ENCODE measurements at regions not wholly inside any gene's neighbourhood (a gene's known extent, or its start where the extent isn't known, plus 50 kb on each side); places are given as distances from the start of the nearest gene placed in this dataset.

DNA sequence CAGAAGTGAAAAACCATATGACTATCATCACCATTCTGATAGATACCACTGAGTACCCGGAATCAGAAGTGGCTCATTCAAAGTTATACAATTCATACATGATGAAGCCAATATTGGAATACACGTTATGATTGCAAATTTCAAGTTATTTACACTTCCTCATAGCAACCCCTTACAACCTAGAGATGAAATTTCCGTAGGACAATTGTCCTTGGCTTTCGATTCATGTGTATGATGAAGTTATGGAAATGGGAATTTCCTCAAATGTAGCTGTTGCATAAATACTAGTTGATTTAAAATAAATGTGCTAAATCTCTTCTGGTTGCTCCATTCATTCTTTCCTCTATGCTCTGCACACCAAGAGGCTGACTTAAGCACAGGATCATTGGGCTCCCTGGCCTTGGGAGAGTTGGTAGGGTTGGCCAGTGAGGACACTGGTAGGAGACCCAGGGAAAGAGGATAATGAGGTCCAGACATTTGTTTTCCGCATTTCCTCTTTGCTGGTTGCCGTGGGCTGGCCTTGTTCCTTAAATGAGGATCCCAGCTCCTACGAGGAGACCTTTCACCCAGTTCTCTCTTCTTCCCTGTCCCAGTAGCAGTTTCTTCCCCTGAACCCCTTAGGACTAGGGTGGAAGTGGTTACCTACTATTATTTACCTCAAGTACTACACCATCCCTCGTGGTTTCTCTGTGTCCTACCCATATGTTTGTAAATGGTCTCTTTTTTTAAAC is 90.3 kb downstream of the ZNF474 start:
- DNase-seq (no peak), ATAC-seq (ENCODE audit: low read depth) (no peak)
- no peaks in the 10 kb centered on the region for H3K4me1 Mint-ChIP-seq
- no peaks in the 10 kb centered on the region for H3K79me2 ChIP-seq (ENCODE audit: control insufficient read depth, insufficient read depth, low read length)
- no peak overlapping the region for H3K4me2 ChIP-seq (replicated peaks; ENCODE audit: low read depth, low read length, poor library complexity, severe bottlenecking)
- ChIA-PET CTCF (interaction anchor here (0.5 kb wide), 1 partner anchor 17 kb away, joined by 3 read pairs; no protein-coding TSS in a partner anchor), POLR2A (no interaction called here)
- H3K9me3 ChIP-seq (ENCODE audit: control extremely low read depth in 1 of 3, control insufficient read depth in 2 of 3, insufficient read depth in 1 of 3, low read length in 2 of 3): peaks cover 0 to 9% (median 0%) of the 10 kb centered on the region in 3 donors
- no peaks in the 10 kb centered on the region for H3K27me3 ChIP-seq (replicated peaks in 1 of 4; ENCODE audit: control extremely low read depth in 1 of 4, control insufficient read depth in 3 of 4, insufficient read depth in 4 of 4, low read length in 3 of 4)
- H2AFZ ChIP-seq (ENCODE audit: insufficient read depth, low read depth, low read length, poor library complexity, severe bottlenecking): no peak overlapping the region
- no peak overlapping the region for H3K4me3 ChIP-seq (ENCODE audit: control extremely low read depth in 1 of 5, extremely low read depth in 1 of 5, insufficient read depth in 1 of 5, low read depth in 2 of 5, low read length in 4 of 5)
- intact Hi-C loops (cut with micrococcal nuclease): no loop called here
- H3K4me3 Mint-ChIP-seq: no peak overlapping the region
- no peak overlapping the region for H3K27ac Mint-ChIP-seq
- no peaks in the 10 kb centered on the region for H3K9me3 Mint-ChIP-seq (ENCODE audit: insufficient read depth)
- WGBS (ENCODE audit: insufficient coverage): no CpG with 5 or more reads among the region's 8 CpGs
- H4K20me1 ChIP-seq (ENCODE audit: control insufficient read depth, insufficient read depth, low read length, poor library complexity, severe bottlenecking): no peaks in the 10 kb centered on the region
- H3K36me3 ChIP-seq (replicated peaks in 1 of 2; ENCODE audit: control extremely low read depth in 1 of 2, control insufficient read depth in 1 of 2, extremely low read depth in 1 of 2, insufficient read depth in 2 of 2, low read length in 1 of 2): no peaks in the 10 kb centered on the region
- H3K9ac ChIP-seq (ENCODE audit: low read length): no peak overlapping the region
- no peak overlapping the region for H3K27ac ChIP-seq (ENCODE audit: low read length in 2 of 2)
- TF ChIP-seq EZH2 (IDR thresholded peaks at IDR 0.05; ENCODE audit: borderline replicate concordance, insufficient read depth, low read depth, low read length, poor library complexity, severe bottlenecking): no peak
- TF ChIP-seq, protein P1, sequence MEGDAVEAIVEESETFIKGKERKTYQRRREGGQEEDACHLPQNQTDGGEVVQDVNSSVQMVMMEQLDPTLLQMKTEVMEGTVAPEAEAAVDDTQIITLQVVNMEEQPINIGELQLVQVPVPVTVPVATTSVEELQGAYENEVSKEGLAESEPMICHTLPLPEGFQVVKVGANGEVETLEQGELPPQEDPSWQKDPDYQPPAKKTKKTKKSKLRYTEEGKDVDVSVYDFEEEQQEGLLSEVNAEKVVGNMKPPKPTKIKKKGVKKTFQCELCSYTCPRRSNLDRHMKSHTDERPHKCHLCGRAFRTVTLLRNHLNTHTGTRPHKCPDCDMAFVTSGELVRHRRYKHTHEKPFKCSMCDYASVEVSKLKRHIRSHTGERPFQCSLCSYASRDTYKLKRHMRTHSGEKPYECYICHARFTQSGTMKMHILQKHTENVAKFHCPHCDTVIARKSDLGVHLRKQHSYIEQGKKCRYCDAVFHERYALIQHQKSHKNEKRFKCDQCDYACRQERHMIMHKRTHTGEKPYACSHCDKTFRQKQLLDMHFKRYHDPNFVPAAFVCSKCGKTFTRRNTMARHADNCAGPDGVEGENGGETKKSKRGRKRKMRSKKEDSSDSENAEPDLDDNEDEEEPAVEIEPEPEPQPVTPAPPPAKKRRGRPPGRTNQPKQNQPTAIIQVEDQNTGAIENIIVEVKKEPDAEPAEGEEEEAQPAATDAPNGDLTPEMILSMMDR (IDR thresholded peaks at IDR 0.05): no peak
- no peaks in the 10 kb centered on the region for H3K4me1 ChIP-seq (ENCODE audit: control insufficient read depth in 2 of 2, insufficient read depth in 2 of 2, low read length in 2 of 2)
- peaks cover 10% of the 10 kb centered on the region for H3K27me3 Mint-ChIP-seq

DNA sequence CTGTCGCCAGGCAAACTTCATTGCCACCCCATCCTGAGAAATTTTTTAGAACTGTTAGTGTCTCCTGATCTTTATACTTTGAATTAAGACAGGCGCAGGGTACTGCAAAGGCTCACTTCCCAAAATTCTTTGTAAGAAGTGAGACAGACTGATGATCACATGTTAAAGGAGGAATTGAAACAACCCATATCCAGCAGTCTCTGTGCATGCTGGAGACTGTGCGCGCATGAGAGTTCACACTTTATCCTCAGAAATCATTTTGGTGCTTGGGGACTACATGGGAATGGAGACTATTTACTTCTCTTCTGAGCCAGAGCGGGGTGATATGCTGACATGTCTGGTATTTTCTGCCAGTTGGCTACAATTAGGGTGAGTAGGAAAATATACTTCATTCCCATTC is 91.2 kb downstream of the ZNF474 start:
- H3K27me3 ChIP-seq (replicated peaks in 1 of 4; ENCODE audit: control extremely low read depth in 1 of 4, control insufficient read depth in 3 of 4, insufficient read depth in 4 of 4, low read length in 3 of 4): no peaks in the 10 kb centered on the region
- TF ChIP-seq, protein P1 (IDR thresholded peaks at IDR 0.05): no peak
- TF ChIP-seq EZH2 (IDR thresholded peaks at IDR 0.05; ENCODE audit: borderline replicate concordance, insufficient read depth, low read depth, low read length, poor library complexity, severe bottlenecking): no peak
- no peaks in the 10 kb centered on the region for H3K79me2 ChIP-seq (ENCODE audit: control insufficient read depth, insufficient read depth, low read length)
- Mint-ChIP-seq H3K4me1 (no peaks in the 10 kb centered on the region), H3K27me3 (peaks cover 10% of the 10 kb centered on the region), H3K27ac (no peak overlapping the region), H3K4me3 (no peak overlapping the region), H3K9me3 (ENCODE audit: insufficient read depth) (no peaks in the 10 kb centered on the region)
- WGBS (ENCODE audit: insufficient coverage): 100% methylated on average over 1 of the region's 5 CpGs
- no peak overlapping the region for H3K9ac ChIP-seq (ENCODE audit: low read length)
- no peaks in the 10 kb centered on the region for H3K36me3 ChIP-seq (replicated peaks in 1 of 2; ENCODE audit: control extremely low read depth in 1 of 2, control insufficient read depth in 1 of 2, extremely low read depth in 1 of 2, insufficient read depth in 2 of 2, low read length in 1 of 2)
- intact Hi-C loops (cut with micrococcal nuclease): no loop called here
- H3K4me3 ChIP-seq (ENCODE audit: control extremely low read depth in 1 of 5, extremely low read depth in 1 of 5, insufficient read depth in 1 of 5, low read depth in 2 of 5, low read length in 4 of 5): no peak overlapping the region
- H3K4me1 ChIP-seq (ENCODE audit: control insufficient read depth in 2 of 2, insufficient read depth in 2 of 2, low read length in 2 of 2): no peaks in the 10 kb centered on the region
- no peaks in the 10 kb centered on the region for H4K20me1 ChIP-seq (ENCODE audit: control insufficient read depth, insufficient read depth, low read length, poor library complexity, severe bottlenecking)
- peaks cover 0 to 9% (median 2%) of the 10 kb centered on the region in 3 donors for H3K9me3 ChIP-seq (ENCODE audit: control extremely low read depth in 1 of 3, control insufficient read depth in 2 of 3, insufficient read depth in 1 of 3, low read length in 2 of 3)
- ATAC-seq (ENCODE audit: low read depth): no peak
- no peak overlapping the region for H3K27ac ChIP-seq (ENCODE audit: low read length in 2 of 2)
- no peak overlapping the region for H2AFZ ChIP-seq (ENCODE audit: insufficient read depth, low read depth, low read length, poor library complexity, severe bottlenecking)
- no peak overlapping the region for H3K4me2 ChIP-seq (replicated peaks; ENCODE audit: low read depth, low read length, poor library complexity, severe bottlenecking)
- ChIA-PET CTCF (no interaction called here), POLR2A (no interaction called here)
- no peak for DNase-seq
